ENCODE measurements at regions not wholly inside any gene's neighbourhood (a gene's known extent, or its start where the extent isn't known, plus 50 kb on each side); places are given as distances from the start of the nearest gene placed in this dataset.

- Histone ChIP-seq H3K9me3 (ENCODE audit: insufficient read depth, low read length) (0 out of 2 replicates have a peak, but pooled peaks cover 3% of the 10 kb centered on the region), H3K79me2 (ENCODE audit: low read length) (no peaks in the 10 kb centered on the region), H3K27ac (ENCODE audit: low read length) (no peak overlapping the region), H3K4me3 (ENCODE audit: low read length) (no peak overlapping the region), H3K4me1 (ENCODE audit: low read length) (no peaks in the 10 kb centered on the region), H4K20me1 (ENCODE audit: insufficient read depth, low read length) (no peaks in the 10 kb centered on the region), H3K9ac (ENCODE audit: low read length) (no peak overlapping the region), H2AFZ (ENCODE audit: low read depth, low read length) (no peak overlapping the region), H3K36me3 (replicated peaks; ENCODE audit: low read depth, low read length) (no peaks in the 10 kb centered on the region), H3K4me2 (ENCODE audit: low read length) (no peak overlapping the region), H3K27me3 (ENCODE audit: low read depth, low read length) (peaks cover 9% of the 10 kb centered on the region; the same call in 1 of the 2 replicates)
- TF ChIP-seq CTCF (IDR thresholded peaks at IDR 0.05; ENCODE audit: low read depth, low read length) (no peak), EZH2phosphoT487 (IDR thresholded peaks at IDR 0.05; ENCODE audit: low read depth) (no peak)
Observed at GRCh38 chr7:42763137-42763551, 148.7 kb downstream of the C7orf25 start.

- H3K27me3 ChIP-seq (ENCODE audit: low read depth, low read length): peaks cover 9% of the 10 kb centered on the region; the same call in 1 of the 2 replicates
- H3K4me2 ChIP-seq (ENCODE audit: low read length): no peak overlapping the region
- H4K20me1 ChIP-seq (ENCODE audit: insufficient read depth, low read length): no peaks in the 10 kb centered on the region
- no peaks in the 10 kb centered on the region for H3K79me2 ChIP-seq (ENCODE audit: low read length)
- no peak overlapping the region for H3K4me3 ChIP-seq (ENCODE audit: low read length)
- 0 out of 2 replicates have a peak, but pooled peaks cover 3% of the 10 kb centered on the region for H3K9me3 ChIP-seq (ENCODE audit: insufficient read depth, low read length)
- no peak for TF ChIP-seq CTCF (IDR thresholded peaks at IDR 0.05; ENCODE audit: low read depth, low read length)
- no peak for TF ChIP-seq EZH2phosphoT487 (IDR thresholded peaks at IDR 0.05; ENCODE audit: low read depth)
- H3K9ac ChIP-seq (ENCODE audit: low read length): no peak overlapping the region
- no peak overlapping the region for H3K27ac ChIP-seq (ENCODE audit: low read length)
- H3K4me1 ChIP-seq (ENCODE audit: low read length): no peaks in the 10 kb centered on the region
- H3K36me3 ChIP-seq (replicated peaks; ENCODE audit: low read depth, low read length): no peaks in the 10 kb centered on the region
- H2AFZ ChIP-seq (ENCODE audit: low read depth, low read length): no peak overlapping the region
Observed at GRCh38 chr7:42761486-42761885, 150.4 kb downstream of the C7orf25 start.

- no peak overlapping the region for H2AFZ ChIP-seq (ENCODE audit: low read depth, low read length)
- H3K4me2 ChIP-seq (ENCODE audit: low read length): no peak overlapping the region
- no peaks in the 10 kb centered on the region for H4K20me1 ChIP-seq (ENCODE audit: insufficient read depth, low read length)
- H3K4me3 ChIP-seq (ENCODE audit: low read length): no peak overlapping the region
- H3K27me3 ChIP-seq (ENCODE audit: low read depth, low read length): peaks cover 4% of the 10 kb centered on the region; the same call in 1 of the 2 replicates
- no peak overlapping the region for H3K27ac ChIP-seq (ENCODE audit: low read length)
- no peaks in the 10 kb centered on the region for H3K4me1 ChIP-seq (ENCODE audit: low read length)
- H3K79me2 ChIP-seq (ENCODE audit: low read length): no peaks in the 10 kb centered on the region
- H3K9me3 ChIP-seq (ENCODE audit: insufficient read depth, low read length): 0 out of 2 replicates have a peak, but pooled peaks cover 3% of the 10 kb centered on the region
- no peak overlapping the region for H3K9ac ChIP-seq (ENCODE audit: low read length)
- no peaks in the 10 kb centered on the region for H3K36me3 ChIP-seq (replicated peaks; ENCODE audit: low read depth, low read length)
- TF ChIP-seq CTCF (IDR thresholded peaks at IDR 0.05; ENCODE audit: low read depth, low read length) (no peak), EZH2phosphoT487 (IDR thresholded peaks at IDR 0.05; ENCODE audit: low read depth) (no peak)
Observed at GRCh38 chr7:42758124-42758523, 153.7 kb downstream of the C7orf25 start.

- Histone ChIP-seq H3K9me3 (ENCODE audit: insufficient read depth, low read length) (0 out of 2 replicates have a peak, but pooled peaks cover 3% of the 10 kb centered on the region), H2AFZ (ENCODE audit: low read depth, low read length) (no peak overlapping the region), H3K79me2 (ENCODE audit: low read length) (no peaks in the 10 kb centered on the region), H3K27me3 (ENCODE audit: low read depth, low read length) (peaks cover 4% of the 10 kb centered on the region; the same call in 1 of the 2 replicates), H3K27ac (ENCODE audit: low read length) (no peak overlapping the region), H3K9ac (ENCODE audit: low read length) (no peak overlapping the region), H3K4me2 (ENCODE audit: low read length) (no peak overlapping the region), H3K36me3 (replicated peaks; ENCODE audit: low read depth, low read length) (no peaks in the 10 kb centered on the region), H3K4me3 (ENCODE audit: low read length) (no peak overlapping the region), H3K4me1 (ENCODE audit: low read length) (no peaks in the 10 kb centered on the region), H4K20me1 (ENCODE audit: insufficient read depth, low read length) (no peaks in the 10 kb centered on the region)
- TF ChIP-seq CTCF (IDR thresholded peaks at IDR 0.05; ENCODE audit: low read depth, low read length) (no peak), EZH2phosphoT487 (IDR thresholded peaks at IDR 0.05; ENCODE audit: low read depth) (no peak)
Observed at GRCh38 chr7:42756841-42757240, 155.0 kb downstream of the C7orf25 start.
